Sigmoid colon (tissue), 6 donors: ENCODE measurements at regions not wholly inside any gene's neighbourhood (a gene's known extent, or its start where the extent isn't known, plus 50 kb on each side); places are given as distances from the start of the nearest gene placed in this dataset.

Source experiments
- DNase-seq: peaks from one replicate; pipeline ENCODE4 v3.0.0-alpha.2; 2019
- H3K27ac ChIP-seq, 4 donors: fragments of 200-600 bp; sonication (generic); one replicate each; pipeline ENCODE4 v1.5.1; 2016 to 2019; ENCODE audit warnings: mild to moderate bottlenecking in 1 of 4
- H3K27me3 ChIP-seq, 3 donors: fragments of 200-600 bp; sonication (generic); one replicate each; pipeline ENCODE4 v1.5.1; 2019; ENCODE audit warnings: mild to moderate bottlenecking in 1 of 3
- H3K36me3 ChIP-seq, 4 donors: fragments of 200-600 bp; sonication (generic); one replicate each; pipeline ENCODE4 v1.5.1; 2016 to 2019
- H3K4me1 ChIP-seq, 4 donors: fragments of 200-600 bp; sonication (generic); one replicate each; pipeline ENCODE4 v1.5.1; 2017 to 2019
- H3K4me3 ChIP-seq, 4 donors: fragments of 200-600 bp; sonication (generic); one replicate each; pipeline ENCODE4 v1.5.1; 2017 to 2019; ENCODE audit warnings: mild to moderate bottlenecking in 2 of 4, moderate library complexity in 1 of 4
- H3K9me3 ChIP-seq, 4 donors: fragments of 200-600 bp in 3 of 4; sonication (generic) in 3 of 4; one replicate each; pipeline versions ENCODE4 v1.5.1 to v1.6.1; 2013 to 2019
- CTCF ChIP-seq, 4 experiments: fragments of 450-650 bp in 3 of 4; fragments of 200-600 bp in 1 of 4; IDR thresholded peaks; one replicate each; pipeline ENCODE4 v1.5.1; 2016 to 2019; ENCODE audit warnings: antibody characterized with exemption in 4 of 4, mild to moderate bottlenecking in 3 of 4, moderate library complexity in 2 of 4
- EP300 ChIP-seq, 4 donors: sonication (generic); formaldehyde crosslinking; IDR thresholded peaks; one replicate each; pipeline ENCODE4 v1.6.1; 2017; ENCODE audit warnings: antibody characterized with exemption in 4 of 4
- POLR2A ChIP-seq, 2 donors: fragments of 450-650 bp; IDR thresholded peaks; one replicate each; pipeline ENCODE4 v1.6.1; 2016; ENCODE audit warnings: antibody characterized with exemption in 2 of 2, mild to moderate bottlenecking in 2 of 2, moderate library complexity in 2 of 2
- POLR2AphosphoS5 ChIP-seq, 4 donors: sonication (generic); formaldehyde crosslinking; IDR thresholded peaks; one replicate each; pipeline ENCODE4 v1.6.1; 2017; ENCODE audit warnings: antibody characterized with exemption in 4 of 4
- WGBS, 2 donors: extraction: QIAGEN DNeasy Blood & Tissue Kit; methylation state at CpG; one replicate each; pipeline ENCODE4 v1.1.7; 2013; 5-methylcytosine and 5-hydroxymethylcytosine counted together
- intact Hi-C: fragments of 100-400 bp; cut with DNase I; formaldehyde crosslinking; loops from one replicate; pipeline ENCODE4 v1.15.1; 2023
- donor health status: healthy with polysubstance abuse.
- donor health status: healthy.

- H3K9me3 ChIP-seq: no peaks in the 10 kb centered on the region
- no peak overlapping the region for H3K27ac ChIP-seq
- intact Hi-C loops: no loop called here
- H3K27me3 ChIP-seq: no peaks in the 10 kb centered on the region
- no peak overlapping the region for H3K4me3 ChIP-seq
- H3K36me3 ChIP-seq: no peaks in the 10 kb centered on the region
- no peak for TF ChIP-seq POLR2AphosphoS5 (IDR thresholded peaks at IDR 0.05)
- 10 to 62% methylated on average over 2 of the region's 2 CpGs for WGBS, 2 donors
- DNase-seq: no peak
- H3K4me1 ChIP-seq: no peaks in the 10 kb centered on the region
Measured at GRCh38 chr6:90722648-90723047, 135.8 kb upstream of the MAP3K7 start.

GRCh38 chr6:90720404-90720803 is 133.5 kb upstream of the MAP3K7 start:
- WGBS, 2 donors: 69 to 82% methylated on average over 1 of the region's 1 CpG

GRCh38 chr6:90719321-90720195 is 132.7 kb upstream of the MAP3K7 start:
- no peak for DNase-seq
- intact Hi-C loops: no loop called here
- TF ChIP-seq POLR2AphosphoS5 (IDR thresholded peaks at IDR 0.05): no peak
- no peak for TF ChIP-seq EP300 (IDR thresholded peaks at IDR 0.05)
- Histone ChIP-seq H3K4me1 (no peaks in the 10 kb centered on the region), H3K27me3 (no peaks in the 10 kb centered on the region), H3K27ac (no peak overlapping the region), H3K36me3 (no peaks in the 10 kb centered on the region), H3K9me3 (no peaks in the 10 kb centered on the region), H3K4me3 (no peak overlapping the region)
- WGBS, 2 donors: 82 to 83% methylated on average over 3 of the region's 3 CpGs

More at GRCh38 chr6:90720404-90720803, 133.5 kb upstream of the MAP3K7 start:
- H3K9me3 ChIP-seq: no peaks in the 10 kb centered on the region
- no peaks in the 10 kb centered on the region for H3K36me3 ChIP-seq
- no peaks in the 10 kb centered on the region for H3K27me3 ChIP-seq
- no peak overlapping the region for H3K4me3 ChIP-seq
- intact Hi-C loops: no loop called here
- H3K4me1 ChIP-seq: no peaks in the 10 kb centered on the region
- H3K27ac ChIP-seq: no peak overlapping the region
- no peak for DNase-seq
- no peak for TF ChIP-seq POLR2A (IDR thresholded peaks at IDR 0.05)

GRCh38 chr6:90716376-90716775 is 129.5 kb upstream of the MAP3K7 start:
- Histone ChIP-seq H3K4me3 (no peak overlapping the region), H3K27me3 (no peaks in the 10 kb centered on the region), H3K9me3 (no peaks in the 10 kb centered on the region), H3K36me3 (no peaks in the 10 kb centered on the region), H3K4me1 (no peaks in the 10 kb centered on the region), H3K27ac (no peak overlapping the region)
- no peak for DNase-seq
- 8 to 37% methylated on average over 1 of the region's 1 CpG for WGBS, 2 donors
- intact Hi-C loops: no loop called here
- no peak for TF ChIP-seq EP300 (IDR thresholded peaks at IDR 0.05)
- no peak for TF ChIP-seq POLR2A (IDR thresholded peaks at IDR 0.05)
- TF ChIP-seq POLR2AphosphoS5 (IDR thresholded peaks at IDR 0.05): no peak
- TF ChIP-seq CTCF (IDR thresholded peaks at IDR 0.05): no peak

GRCh38 chr6:90715093-90715655 is 128.3 kb upstream of the MAP3K7 start:
- DNase-seq: no peak

More at GRCh38 chr6:90715093-90715655, 128.3 kb upstream of the MAP3K7 start:
- Histone ChIP-seq H3K9me3 (no peaks in the 10 kb centered on the region), H3K36me3 (no peaks in the 10 kb centered on the region), H3K27me3 (no peaks in the 10 kb centered on the region), H3K27ac (no peak overlapping the region), H3K4me1 (no peaks in the 10 kb centered on the region), H3K4me3 (no peak overlapping the region)
- intact Hi-C loops: no loop called here
- TF ChIP-seq CTCF (IDR thresholded peaks at IDR 0.05) (no peak), POLR2A (IDR thresholded peaks at IDR 0.05) (no peak)
- 80 to 84% methylated on average over 13 of the region's 13 CpGs for WGBS, 2 donors
